Osteoblast (primary cell): ENCODE measurements at regions not wholly inside any gene's neighbourhood (a gene's known extent, or its start where the extent isn't known, plus 50 kb on each side); places are given as distances from the start of the nearest gene placed in this dataset.

Experiments used
- DNase-seq: peaks from one replicate; pipeline ENCODE4 v3.0.0; 2011; ENCODE audit warnings: low spot score, mixed read lengths; ENCODE audit not compliant: insufficient read length; ENCODE audit errors: missing footprints
- H2AFZ ChIP-seq: 2 replicates; pipeline ENCODE4 v1.6.0; 2011; ENCODE audit warnings: mild to moderate bottlenecking, low read length
- H3K27ac ChIP-seq: 2 replicates; pipeline ENCODE4 v1.5.1; 2011; ENCODE audit warnings: mild to moderate bottlenecking, low read depth, low read length, moderate library complexity
- H3K27me3 ChIP-seq: 2 replicates; pipeline ENCODE4 v1.6.0; 2012; ENCODE audit warnings: mild to moderate bottlenecking, control low read depth, inconsistent platforms, low read length, moderate library complexity; ENCODE audit not compliant: insufficient read depth
- H3K36me3 ChIP-seq: 2 replicates; pipeline ENCODE4 v1.5.1; 2011; ENCODE audit warnings: mild to moderate bottlenecking, low read length, control low read depth, moderate library complexity; ENCODE audit not compliant: insufficient read depth
- H3K4me1 ChIP-seq: 2 replicates; pipeline ENCODE4 v1.5.1; 2011; ENCODE audit warnings: mild to moderate bottlenecking, low read length, control low read depth, moderate library complexity; ENCODE audit not compliant: insufficient read depth
- H3K4me2 ChIP-seq: 2 replicates; pipeline ENCODE4 v1.6.0; 2011; ENCODE audit warnings: mild to moderate bottlenecking, low read length; ENCODE audit not compliant: insufficient read depth
- H3K4me3 ChIP-seq: fragments of 200-600 bp; sonication (generic); 3 replicates; pipeline ENCODE4 v1.5.1; 2012; ENCODE audit warnings: mild to moderate bottlenecking, low read length, inconsistent platforms; ENCODE audit not compliant: insufficient read depth
- H3K79me2 ChIP-seq: 2 replicates; pipeline ENCODE4 v1.6.0; 2012; ENCODE audit warnings: mild to moderate bottlenecking, low read length, control low read depth, inconsistent platforms; ENCODE audit not compliant: insufficient read depth
- H3K9me3 ChIP-seq: 2 replicates; pipeline ENCODE4 v1.5.1; 2011; ENCODE audit warnings: low read depth, low read length, control low read depth
- H4K20me1 ChIP-seq: 2 replicates; pipeline ENCODE4 v1.6.0; 2012; ENCODE audit warnings: mild to moderate bottlenecking, low read length, control low read depth; ENCODE audit not compliant: insufficient read depth
- CTCF ChIP-seq: IDR thresholded peaks from 2 replicates; pipeline ENCODE4 v1.5.1; 2011; ENCODE audit warnings: mild to moderate bottlenecking, low read depth, low read length, moderate library complexity; ENCODE audit errors: extremely low read depth

GRCh38 chr5:117296872-117297271, 722.2 kb upstream of the SEMA6A start:
- no peak overlapping the region for H3K4me2 ChIP-seq

GRCh38 chr5:117295941-117296340, 721.3 kb upstream of the SEMA6A start:
- Histone ChIP-seq H3K4me2 (no peak overlapping the region), H3K4me3 (no peak overlapping the region), H3K79me2 (no peaks in the 10 kb centered on the region), H3K9me3 (no peaks in the 10 kb centered on the region), H4K20me1 (no peaks in the 10 kb centered on the region), H3K27ac (no peak overlapping the region), H3K27me3 (no peaks in the 10 kb centered on the region), H2AFZ (no peak overlapping the region), H3K4me1 (no peaks in the 10 kb centered on the region), H3K36me3 (no peaks in the 10 kb centered on the region)
- no peak for DNase-seq
- no peak for TF ChIP-seq CTCF

More at GRCh38 chr5:117296872-117297271, 722.2 kb upstream of the SEMA6A start:
- H3K4me1 ChIP-seq: no peaks in the 10 kb centered on the region
- H3K9me3 ChIP-seq: no peaks in the 10 kb centered on the region
- no peaks in the 10 kb centered on the region for H3K36me3 ChIP-seq
- H3K27ac ChIP-seq: no peak overlapping the region
- H3K27me3 ChIP-seq: no peaks in the 10 kb centered on the region
- no peak overlapping the region for H3K4me3 ChIP-seq
- H2AFZ ChIP-seq: no peak overlapping the region
- no peaks in the 10 kb centered on the region for H3K79me2 ChIP-seq
- DNase-seq: no peak
- no peak for TF ChIP-seq CTCF
- H4K20me1 ChIP-seq: no peaks in the 10 kb centered on the region

- no peaks in the 10 kb centered on the region for H4K20me1 ChIP-seq
- H3K27ac ChIP-seq: no peak overlapping the region
Measured at GRCh38 chr5:117286813-117287212, 712.2 kb upstream of the SEMA6A start.

GRCh38 chr5:117271656-117272055, 697.0 kb upstream of the SEMA6A start:
- Histone ChIP-seq H3K4me1 (no peaks in the 10 kb centered on the region), H2AFZ (no peak overlapping the region), H4K20me1 (no peaks in the 10 kb centered on the region), H3K4me3 (no peak overlapping the region), H3K27me3 (no peaks in the 10 kb centered on the region), H3K9me3 (peaks cover 4% of the 10 kb centered on the region), H3K27ac (no peak overlapping the region), H3K4me2 (no peak overlapping the region), H3K36me3 (no peaks in the 10 kb centered on the region), H3K79me2 (no peaks in the 10 kb centered on the region)
- TF ChIP-seq CTCF: no peak
- DNase-seq: no peak

More at GRCh38 chr5:117286813-117287212, 712.2 kb upstream of the SEMA6A start:
- Histone ChIP-seq H2AFZ (no peak overlapping the region), H3K4me1 (no peaks in the 10 kb centered on the region), H3K36me3 (no peaks in the 10 kb centered on the region), H3K9me3 (no peaks in the 10 kb centered on the region), H3K4me3 (no peak overlapping the region), H3K4me2 (no peak overlapping the region), H3K27me3 (no peaks in the 10 kb centered on the region), H3K79me2 (no peaks in the 10 kb centered on the region)
- TF ChIP-seq CTCF: no peak
- DNase-seq: no peak
